ENCODE measurements at regions not wholly inside any gene's neighbourhood (a gene's known extent, or its start where the extent isn't known, plus 50 kb on each side); places are given as distances from the start of the nearest gene placed in this dataset.

DNA sequence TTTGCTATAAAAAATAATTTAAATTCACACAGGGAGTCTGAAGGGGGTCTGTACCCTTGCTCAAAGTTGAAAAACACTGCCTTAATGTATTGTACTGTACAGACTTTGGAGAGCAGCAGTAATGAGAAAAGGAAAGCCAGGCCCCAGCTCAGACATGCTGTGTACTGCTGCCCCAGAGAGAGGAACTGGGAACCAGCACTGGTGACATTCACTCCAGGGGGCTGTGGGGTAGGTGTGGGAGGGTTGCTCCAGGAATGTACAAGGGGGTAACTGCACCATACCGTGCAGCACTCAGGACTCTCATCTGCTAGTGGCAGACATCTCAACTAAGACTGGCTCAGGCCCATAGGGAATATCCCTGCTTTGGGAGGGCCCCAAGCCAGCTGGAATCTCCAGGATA is 146.0 kb upstream of the RMP24 start:
- TF ChIP-seq CTCF (IDR thresholded peaks at IDR 0.05) (no peak), POLR2A (IDR thresholded peaks at IDR 0.05) (no peak)

Data from transverse colon (tissue), 3 donors.